ENCODE measurements at regions not wholly inside any gene's neighbourhood (a gene's known extent, or its start where the extent isn't known, plus 50 kb on each side); places are given as distances from the start of the nearest gene placed in this dataset.

DNA sequence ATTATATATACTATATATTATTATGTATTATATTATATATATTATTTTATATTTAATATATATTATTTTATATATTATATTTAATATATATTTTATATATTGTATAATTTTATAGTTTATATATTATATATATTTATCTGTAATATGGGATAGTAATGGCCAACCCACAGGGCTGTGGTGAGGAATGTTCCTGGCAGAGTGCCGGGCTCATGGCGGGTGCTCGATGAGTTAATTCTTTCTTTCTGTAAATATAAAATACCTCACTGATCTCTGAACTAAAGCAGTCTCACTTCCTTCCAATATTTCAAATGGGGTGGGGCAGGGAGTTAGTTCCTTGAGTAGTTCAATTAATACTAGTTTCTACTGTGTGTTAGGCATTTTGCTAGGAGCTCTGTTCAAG is 389.4 kb downstream of the TSN start:
- intact Hi-C loops (cut with micrococcal nuclease), result no loop called here
- no peaks in the 10 kb centered on the region for H3K27me3 ChIP-seq (ENCODE audit: control insufficient read depth in 2 of 2, insufficient read depth in 2 of 2, low read length in 2 of 2)
- H3K79me2 ChIP-seq (ENCODE audit: insufficient read depth, low read length), result no peaks in the 10 kb centered on the region
- H3K9me3 Mint-ChIP-seq, result peaks cover 0 to 4% (median 0%) of the 10 kb centered on the region in 7 donors
- no peak overlapping the region for H3K4me2 ChIP-seq (replicated peaks; ENCODE audit: extremely low read depth, low read length, poor library complexity, severe bottlenecking)
- no peaks in the 10 kb centered on the region for H3K36me3 ChIP-seq (replicated peaks in 1 of 2; ENCODE audit: control insufficient read depth in 1 of 2, insufficient read depth in 2 of 2, low read length in 2 of 2)
- no peak overlapping the region for H3K27ac ChIP-seq (ENCODE audit: low read depth in 1 of 2, low read length in 2 of 2)
- WGBS (ENCODE audit: insufficient coverage), result no CpG with 5 or more reads among the region's 3 CpGs
- no peaks in the 10 kb centered on the region for H3K4me1 Mint-ChIP-seq
- no peaks in the 10 kb centered on the region for H3K4me1 ChIP-seq (ENCODE audit: control insufficient read depth in 1 of 2, insufficient read depth in 2 of 2, low read length in 2 of 2)
- DNase-seq, result no peak
- no peaks in the 10 kb centered on the region for H3K36me3 Mint-ChIP-seq
- no peaks in the 10 kb centered on the region for H3K9me3 ChIP-seq (replicated peaks in 1 of 2; ENCODE audit: control insufficient read depth in 1 of 2, insufficient read depth in 1 of 2, low read length in 2 of 2)
- no peak overlapping the region for H2AFZ ChIP-seq (ENCODE audit: insufficient read depth, low read depth, low read length, poor library complexity, severe bottlenecking)
- no peak overlapping the region for H3K4me3 Mint-ChIP-seq
- H4K20me1 ChIP-seq (ENCODE audit: insufficient read depth, low read length), result no peaks in the 10 kb centered on the region
- H3K9ac ChIP-seq (ENCODE audit: insufficient read depth, low read length, poor library complexity, severe bottlenecking), result no peak overlapping the region
- TF ChIP-seq, protein P1, sequence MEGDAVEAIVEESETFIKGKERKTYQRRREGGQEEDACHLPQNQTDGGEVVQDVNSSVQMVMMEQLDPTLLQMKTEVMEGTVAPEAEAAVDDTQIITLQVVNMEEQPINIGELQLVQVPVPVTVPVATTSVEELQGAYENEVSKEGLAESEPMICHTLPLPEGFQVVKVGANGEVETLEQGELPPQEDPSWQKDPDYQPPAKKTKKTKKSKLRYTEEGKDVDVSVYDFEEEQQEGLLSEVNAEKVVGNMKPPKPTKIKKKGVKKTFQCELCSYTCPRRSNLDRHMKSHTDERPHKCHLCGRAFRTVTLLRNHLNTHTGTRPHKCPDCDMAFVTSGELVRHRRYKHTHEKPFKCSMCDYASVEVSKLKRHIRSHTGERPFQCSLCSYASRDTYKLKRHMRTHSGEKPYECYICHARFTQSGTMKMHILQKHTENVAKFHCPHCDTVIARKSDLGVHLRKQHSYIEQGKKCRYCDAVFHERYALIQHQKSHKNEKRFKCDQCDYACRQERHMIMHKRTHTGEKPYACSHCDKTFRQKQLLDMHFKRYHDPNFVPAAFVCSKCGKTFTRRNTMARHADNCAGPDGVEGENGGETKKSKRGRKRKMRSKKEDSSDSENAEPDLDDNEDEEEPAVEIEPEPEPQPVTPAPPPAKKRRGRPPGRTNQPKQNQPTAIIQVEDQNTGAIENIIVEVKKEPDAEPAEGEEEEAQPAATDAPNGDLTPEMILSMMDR (IDR thresholded peaks at IDR 0.05), result no peak
- H3K27me3 Mint-ChIP-seq (ENCODE audit: low read depth in 3 of 3), result peaks cover 0 to 1% (median 1%) of the 10 kb centered on the region in 3 donors
- H3K4me3 ChIP-seq (replicated peaks in 1 of 3; ENCODE audit: low read depth in 2 of 3, low read length in 3 of 3), result no peak overlapping the region
- no peak overlapping the region for H3K27ac Mint-ChIP-seq

DNA sequence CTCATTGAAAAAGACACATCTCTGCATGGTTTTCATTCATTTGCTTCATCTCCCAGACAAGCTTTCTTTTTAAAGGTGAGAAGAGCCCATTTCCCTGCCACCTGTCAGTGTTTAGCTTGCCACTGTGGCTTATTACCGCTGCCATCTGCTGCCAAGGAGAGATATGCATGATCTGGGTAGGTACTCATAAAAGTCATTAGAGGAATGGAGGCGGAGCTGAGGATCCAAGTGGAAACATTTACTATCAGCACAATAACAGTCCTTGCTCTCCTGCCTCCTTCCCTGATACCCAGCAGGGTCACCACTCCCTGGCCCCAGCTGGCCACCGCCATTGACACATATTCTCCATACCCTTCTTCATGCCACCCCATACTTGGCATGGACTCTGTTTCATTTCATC is 390.4 kb downstream of the TSN start:
- peaks cover 0 to 1% (median 1%) of the 10 kb centered on the region in 3 donors for H3K27me3 Mint-ChIP-seq (ENCODE audit: low read depth in 3 of 3)
- Histone ChIP-seq H3K27me3 (ENCODE audit: control insufficient read depth in 2 of 2, insufficient read depth in 2 of 2, low read length in 2 of 2) (no peaks in the 10 kb centered on the region), H3K9me3 (replicated peaks in 1 of 2; ENCODE audit: control insufficient read depth in 1 of 2, insufficient read depth in 1 of 2, low read length in 2 of 2) (no peaks in the 10 kb centered on the region), H3K9ac (ENCODE audit: insufficient read depth, low read length, poor library complexity, severe bottlenecking) (no peak overlapping the region), H4K20me1 (ENCODE audit: insufficient read depth, low read length) (no peaks in the 10 kb centered on the region), H3K4me1 (ENCODE audit: control insufficient read depth in 1 of 2, insufficient read depth in 2 of 2, low read length in 2 of 2) (no peaks in the 10 kb centered on the region), H3K27ac (ENCODE audit: low read depth in 1 of 2, low read length in 2 of 2) (no peak overlapping the region), H3K4me3 (replicated peaks in 1 of 3; ENCODE audit: low read depth in 2 of 3, low read length in 3 of 3) (no peak overlapping the region), H3K36me3 (replicated peaks in 1 of 2; ENCODE audit: control insufficient read depth in 1 of 2, insufficient read depth in 2 of 2, low read length in 2 of 2) (no peaks in the 10 kb centered on the region), H3K79me2 (ENCODE audit: insufficient read depth, low read length) (no peaks in the 10 kb centered on the region), H2AFZ (ENCODE audit: insufficient read depth, low read depth, low read length, poor library complexity, severe bottlenecking) (no peak overlapping the region), H3K4me2 (replicated peaks; ENCODE audit: extremely low read depth, low read length, poor library complexity, severe bottlenecking) (no peak overlapping the region)
- WGBS (ENCODE audit: insufficient coverage), result no CpG with 5 or more reads among the region's 3 CpGs
- no peak for DNase-seq
- no peaks in the 10 kb centered on the region for H3K4me1 Mint-ChIP-seq
- TF ChIP-seq, protein P1 (IDR thresholded peaks at IDR 0.05), result no peak
- intact Hi-C loops (cut with micrococcal nuclease), result no loop called here
- no peaks in the 10 kb centered on the region for H3K36me3 Mint-ChIP-seq
- H3K4me3 Mint-ChIP-seq, result no peak overlapping the region
- H3K9me3 Mint-ChIP-seq, result peaks cover 0 to 4% (median 0%) of the 10 kb centered on the region in 7 donors
- no peak overlapping the region for H3K27ac Mint-ChIP-seq
